IMR-90 (cell line): ENCODE measurements at regions not wholly inside any gene's neighbourhood (a gene's known extent, or its start where the extent isn't known, plus 50 kb on each side); places are given as distances from the start of the nearest gene placed in this dataset.

Experiments
- ATAC-seq: fragments of 200-7000 bp; cut with Tn5 transposase; 2 replicates; pipeline ENCODE4 v1.9.1; 2020; ENCODE audit warnings: low read depth, mild to moderate bottlenecking, moderate library complexity
- BruUV-seq: library from RNA; stranded (reverse); fragments of 400-500 nt; replicated peaks from 2 replicates; lab custom pipeline; 2021; lab: Mats Ljungman, UMichigan
- CTCF ChIA-PET: fragments of 300-600 bp; formaldehyde crosslinking; extraction: SDS; loops from one replicate; lab custom pipeline; 2021; ENCODE audit warnings: antibody characterized with exemption; lab: Yijun Ruan, JAX
- POLR2A ChIA-PET: fragments of 300-600 bp; sonication (Branson Sonifier 250); formaldehyde crosslinking; loops from one replicate; lab custom pipeline; 2022; ENCODE audit warnings: antibody characterized with exemption; ENCODE audit not compliant: unreplicated experiment; lab: Charles Lee
- DNase-seq: peaks from one replicate; pipeline ENCODE4 v3.0.0; 2013
- H2AFZ ChIP-seq: replicated peaks from 2 replicates; pipeline ENCODE3; 2013; ENCODE audit warnings: low read length, mild to moderate bottlenecking; ENCODE audit not compliant: poor library complexity
- H2AK5ac ChIP-seq: 2 replicates; pipeline ENCODE4 v1.6.1; 2013; ENCODE audit warnings: low read depth, low read length, inconsistent platforms
- H2AK9ac ChIP-seq: replicated peaks from 2 replicates; pipeline ENCODE3; 2013; ENCODE audit warnings: mild to moderate bottlenecking, low read depth, low read length, moderate library complexity; ENCODE audit not compliant: poor library complexity
- H2BK120ac ChIP-seq: 2 replicates; pipeline ENCODE4 v1.6.1; 2013; ENCODE audit warnings: low read depth, low read length, inconsistent platforms
- H2BK15ac ChIP-seq: 3 replicates; pipeline ENCODE4 v1.6.1; 2013; ENCODE audit warnings: low read depth, low read length, inconsistent platforms
- H2BK20ac ChIP-seq: 2 replicates; pipeline ENCODE4 v1.6.1; 2013; ENCODE audit warnings: low read depth, mild to moderate bottlenecking, inconsistent platforms, low read length, moderate library complexity
- H2BK5ac ChIP-seq: 2 replicates; pipeline ENCODE4 v1.6.1; 2013; ENCODE audit warnings: mild to moderate bottlenecking, low read depth, low read length, inconsistent platforms; ENCODE audit not compliant: poor library complexity, severe bottlenecking
- H3K14ac ChIP-seq: replicated peaks from 2 replicates; pipeline ENCODE4 v1.6.1; 2013; ENCODE audit warnings: low read depth, low read length, inconsistent platforms
- H3K18ac ChIP-seq: 2 replicates; pipeline ENCODE4 v1.6.1; 2013; ENCODE audit warnings: low read depth, low read length, control low read depth
- H3K23ac ChIP-seq: 2 replicates; pipeline ENCODE4 v1.6.1; 2013; ENCODE audit warnings: low read depth, low read length, inconsistent platforms
- H3K27ac ChIP-seq: 2 replicates; pipeline ENCODE4 v1.5.1; 2013; ENCODE audit warnings: mild to moderate bottlenecking, control low read depth, low read length; ENCODE audit not compliant: insufficient read depth
- H3K27me3 ChIP-seq: 2 replicates; pipeline ENCODE4 v1.6.1; 2013; ENCODE audit warnings: low read length; ENCODE audit not compliant: control insufficient read depth, insufficient read depth
- H3K36me3 ChIP-seq: 2 replicates; pipeline ENCODE4 v1.6.1; 2013; ENCODE audit warnings: low read length, mixed read lengths; ENCODE audit not compliant: control insufficient read depth, insufficient read depth
- H3K4ac ChIP-seq: 2 replicates; pipeline ENCODE4 v1.6.1; 2013; ENCODE audit warnings: low read depth, low read length, inconsistent platforms
- H3K4me1 ChIP-seq: 2 replicates; pipeline ENCODE4 v1.6.1; 2013; ENCODE audit warnings: low read length, mixed read lengths; ENCODE audit not compliant: control insufficient read depth, insufficient read depth
- H3K4me2 ChIP-seq: 2 replicates; pipeline ENCODE4 v1.6.1; 2013; ENCODE audit warnings: low read depth, mild to moderate bottlenecking, control low read depth, low read length, moderate library complexity
- H3K4me3 ChIP-seq: 2 replicates; pipeline ENCODE4 v1.5.1; 2013; ENCODE audit warnings: low read depth, mild to moderate bottlenecking, control low read depth, low read length, moderate library complexity; ENCODE audit not compliant: insufficient read depth
- H3K56ac ChIP-seq: 2 replicates; pipeline ENCODE4 v1.6.1; 2013; ENCODE audit warnings: low read length, inconsistent platforms; ENCODE audit not compliant: insufficient read depth; ENCODE audit errors: extremely low read depth
- H3K79me1 ChIP-seq, 2 experiments: 2 replicates each; pipeline ENCODE4 v1.6.1; 2013; ENCODE audit warnings: low read length in 2 of 2, inconsistent platforms in 1 of 2, low read depth in 1 of 2
- H3K9ac ChIP-seq: 2 replicates; pipeline ENCODE4 v1.6.1; 2013; ENCODE audit warnings: low read depth, low read length, control low read depth
- H3K9me1 ChIP-seq: 2 replicates; pipeline ENCODE4 v1.6.1; 2013; ENCODE audit warnings: low read length, inconsistent platforms; ENCODE audit not compliant: insufficient read depth
- H3K9me3 ChIP-seq: 2 replicates; pipeline ENCODE4 v1.6.1; 2013; ENCODE audit warnings: low read length; ENCODE audit not compliant: control insufficient read depth, insufficient read depth
- H4K20me1 ChIP-seq: 2 replicates; pipeline ENCODE4 v1.6.1; 2013; ENCODE audit warnings: low read length, inconsistent platforms; ENCODE audit not compliant: insufficient read depth
- H4K5ac ChIP-seq: 2 replicates; pipeline ENCODE4 v1.6.1; 2013; ENCODE audit warnings: mild to moderate bottlenecking, low read depth, low read length, control low read depth
- H4K8ac ChIP-seq, 2 experiments: 2 replicates each; pipeline ENCODE4 v1.6.1; 2013; ENCODE audit warnings: low read depth in 2 of 2, low read length in 2 of 2, control low read depth in 1 of 2, inconsistent platforms in 1 of 2
- H4K91ac ChIP-seq: 2 replicates; pipeline ENCODE4 v1.6.1; 2013; ENCODE audit warnings: low read depth, low read length, inconsistent platforms; ENCODE audit not compliant: insufficient read depth
- BHLHE40 ChIP-seq: fragments of 150-350 bp; IDR thresholded peaks from 2 replicates; pipeline ENCODE4 v1.6.1; 2016; ENCODE audit warnings: mild to moderate bottlenecking, low read depth, low read length
- CEBPB ChIP-seq: IDR thresholded peaks from 2 replicates; pipeline ENCODE4 v1.6.1; 2012; ENCODE audit warnings: low read depth, low read length, improper control_type of control experiment
- ELK1 ChIP-seq: fragments of 150-350 bp; IDR thresholded peaks from 2 replicates; pipeline ENCODE4 v1.6.1; 2016; ENCODE audit warnings: low read depth, mild to moderate bottlenecking, low read length, moderate library complexity, borderline replicate concordance
- FOS ChIP-seq: fragments of 150-350 bp; IDR thresholded peaks from 2 replicates; pipeline ENCODE4 v1.6.1; 2016; ENCODE audit warnings: low read depth, low read length
- MXI1 ChIP-seq: IDR thresholded peaks from 2 replicates; pipeline ENCODE4 v1.6.1; 2012; ENCODE audit warnings: low read depth, mild to moderate bottlenecking, low read length, moderate library complexity, borderline replicate concordance
- RFX5 ChIP-seq: IDR thresholded peaks from 2 replicates; pipeline ENCODE4 v1.8.0; 2012; ENCODE audit warnings: low read depth, mild to moderate bottlenecking, low read length, moderate library complexity
- SMC3 ChIP-seq: fragments of 150-350 bp; IDR thresholded peaks from 2 replicates; pipeline ENCODE4 v1.6.1; 2016; ENCODE audit warnings: low read depth, mild to moderate bottlenecking, antibody characterized with exemption, low read length, moderate library complexity
- WGBS, 2 experiments: methylation state at CpG; one replicate each; pipeline versions ENCODE4 v1.1.5 to v1.1.7; 2013; ENCODE audit warnings: missing lambda C conversion rate in 2 of 2; ENCODE audit not compliant: insufficient read length in 1 of 2; ENCODE audit errors: extremely low coverage in 2 of 2; 5-methylcytosine and 5-hydroxymethylcytosine counted together
- dilution Hi-C: fragments of 300-500 bp; cut with HindIII; formaldehyde crosslinking; loops from one replicate; pipeline ENCODE4 v1.14.3; 2018; ENCODE audit warnings: low sequenced_read_pairs; ENCODE audit not compliant: unreplicated experiment
- in situ Hi-C: fragments of 300-500 bp; cut with MboI; formaldehyde crosslinking; loops from 3 replicates; pipeline ENCODE4 v1.14.3; 2019; ENCODE audit warnings: low sequenced_read_pairs, inconsistent platforms, mixed read lengths
- intact Hi-C: fragments of 100-400 bp; cut with micrococcal nuclease; formaldehyde crosslinking; loops from 2 replicates; pipeline ENCODE4 v1.10.0; 2022

GRCh38 chr21:41677671-41678015 lies 89.2 kb downstream of the RIPK4 start:
- H3K79me1 ChIP-seq, result no peaks in the 10 kb centered on the region
- no peak overlapping the region for H2BK15ac ChIP-seq
- no peak overlapping the region for H3K18ac ChIP-seq
- 80% methylated on average over 1 of the region's 8 CpGs; no CpG with 5 or more reads in 1 of the 2 experiments for WGBS, 2 experiments
- peaks cover 12% of the 10 kb centered on the region for H3K9me1 ChIP-seq
- H2AK5ac ChIP-seq, result no peak overlapping the region
- H3K4me1 ChIP-seq, result peaks cover 6% of the 10 kb centered on the region
- no peaks in the 10 kb centered on the region for H3K36me3 ChIP-seq
- no peak overlapping the region for H2AK9ac ChIP-seq
- H3K4me2 ChIP-seq, result no peak overlapping the region
- H3K4me3 ChIP-seq, result no peak overlapping the region
- in situ Hi-C loops, result no loop called here
- H2AFZ ChIP-seq, result peak overlapping the region; percentile 51
- TF ChIP-seq FOS, result no peak
- no peak for TF ChIP-seq SMC3
- no peak for TF ChIP-seq CEBPB
- no peak for TF ChIP-seq RFX5
- TF ChIP-seq BHLHE40, result no peak
- no peak for TF ChIP-seq MXI1
- no peak for TF ChIP-seq ELK1
- ChIA-PET POLR2A (no interaction called here), CTCF (no interaction called here)
- H3K9ac ChIP-seq, result no peak overlapping the region
- no peaks in the 10 kb centered on the region for H3K9me3 ChIP-seq
- no peaks in the 10 kb centered on the region for H4K20me1 ChIP-seq
- no TSS peak for BruUV-seq
- no peak overlapping the region for H3K4ac ChIP-seq
- H3K56ac ChIP-seq, result no peak overlapping the region
- no peak overlapping the region for H2BK120ac ChIP-seq
- H4K91ac ChIP-seq, result no peak overlapping the region
- H3K27me3 ChIP-seq, result peaks cover 13% of the 10 kb centered on the region
- no peak overlapping the region for H4K8ac ChIP-seq
- H3K23ac ChIP-seq, result no peak overlapping the region
- no peak overlapping the region for H2BK5ac ChIP-seq
- H3K27ac ChIP-seq, result no peak overlapping the region
- ATAC-seq, result no peak
- dilution Hi-C loops, result no loop called here
- no peak overlapping the region for H4K5ac ChIP-seq
- intact Hi-C loops, result no loop called here
- H2BK20ac ChIP-seq, result no peak overlapping the region
- DNase-seq, result no peak
- no peak overlapping the region for H3K14ac ChIP-seq
